HG03460 (cell line): ENCODE measurements at regions not wholly inside any gene's neighbourhood (a gene's known extent, or its start where the extent isn't known, plus 50 kb on each side); places are given as distances from the start of the nearest gene placed in this dataset.
"Not testable (repeated sequence)": the region's sequence is repeated elsewhere in the genome, so short reads cannot be mapped to it uniquely, and the experiment has no call there.

Experiments
- ATAC-seq: cut with Tn5 transposase; IDR thresholded peaks from one replicate; pipeline ENCODE4 v1.9.1; 2021; ENCODE audit not compliant: unreplicated experiment

DNA sequence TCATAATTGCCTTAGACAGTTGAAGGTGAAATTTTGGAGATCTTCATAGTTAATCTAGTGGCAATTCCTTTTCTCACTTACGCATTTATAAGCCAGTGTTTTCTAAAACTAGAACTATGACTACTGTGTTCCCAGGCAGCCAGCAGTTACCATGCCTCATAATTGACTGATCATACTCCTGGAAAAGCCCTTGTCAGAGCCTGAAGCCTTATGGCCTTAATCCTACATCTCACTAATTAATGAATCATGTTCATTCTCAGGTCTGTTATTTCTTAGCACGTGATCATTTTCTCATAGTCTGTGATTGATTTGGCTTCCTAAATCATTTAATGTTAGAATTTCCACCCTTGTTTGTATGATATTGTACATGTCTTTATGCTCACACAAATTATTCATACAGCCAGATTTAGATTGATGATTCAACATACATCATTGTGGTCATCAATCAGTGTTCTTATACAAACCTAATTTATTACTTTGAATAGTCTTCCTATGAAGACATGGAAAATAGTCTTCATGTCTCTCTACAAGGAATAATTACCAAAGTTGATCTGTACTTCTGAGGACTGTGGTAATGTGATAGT lies 132.6 kb upstream of the ASCC3 start:
- ATAC-seq = no peak

DNA sequence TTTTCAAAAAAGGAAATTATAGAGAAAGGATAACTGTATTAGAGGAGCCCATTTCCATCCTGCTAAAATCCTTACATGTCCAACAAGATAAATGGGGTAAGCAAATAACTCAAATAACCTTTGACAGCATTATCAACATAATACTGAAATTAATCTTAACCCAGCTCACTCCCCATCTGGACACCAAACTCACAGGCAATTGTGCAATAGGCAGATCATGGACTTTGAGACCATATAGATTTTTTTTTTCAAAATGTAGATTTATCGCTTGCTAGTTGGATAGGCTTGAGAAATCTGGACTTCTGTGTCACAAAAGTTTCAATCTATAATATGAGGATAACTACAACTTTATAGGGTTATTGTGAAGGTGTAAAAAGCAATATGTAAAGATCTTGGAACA lies 134.4 kb upstream of the ASCC3 start:
- ATAC-seq = no peak

DNA sequence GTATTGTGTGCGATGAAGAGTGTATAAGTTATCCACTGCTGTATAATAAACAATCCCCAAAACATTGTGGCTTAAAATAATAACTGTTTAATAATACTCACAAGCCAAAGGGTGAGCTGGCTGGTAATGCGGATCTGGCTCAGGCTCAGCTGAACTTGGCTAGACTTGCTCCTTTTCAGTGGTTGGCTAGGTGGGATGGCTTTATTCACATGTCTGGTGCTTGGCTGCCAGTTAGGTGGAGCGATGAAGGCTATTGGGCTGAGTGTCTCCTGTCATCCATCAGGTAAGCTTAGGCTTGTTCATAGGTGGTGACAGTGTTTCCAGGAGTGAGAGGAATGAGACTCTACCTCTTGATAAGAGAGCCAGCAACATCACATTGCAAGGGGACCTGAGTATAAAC lies 135.0 kb upstream of the ASCC3 start:
- no peak for ATAC-seq

DNA sequence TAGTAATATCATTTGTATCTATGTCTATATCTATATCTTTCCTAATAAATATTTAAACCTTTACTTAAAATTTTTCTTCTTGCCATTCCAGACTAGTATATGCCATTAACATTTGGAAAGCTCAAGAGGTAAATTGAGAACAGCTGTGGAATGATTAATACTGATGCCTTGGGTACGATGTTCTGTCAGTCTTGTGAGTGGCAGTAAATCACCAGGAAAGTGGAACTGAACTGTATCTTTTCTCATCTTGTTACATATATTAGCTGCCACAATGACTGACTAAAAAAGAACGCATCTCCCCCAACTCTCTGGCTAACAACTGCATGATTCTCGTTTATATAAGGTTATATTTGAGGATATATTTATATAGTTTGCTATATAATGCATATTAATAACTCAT lies 137.0 kb upstream of the ASCC3 start:
- no peak for ATAC-seq

DNA sequence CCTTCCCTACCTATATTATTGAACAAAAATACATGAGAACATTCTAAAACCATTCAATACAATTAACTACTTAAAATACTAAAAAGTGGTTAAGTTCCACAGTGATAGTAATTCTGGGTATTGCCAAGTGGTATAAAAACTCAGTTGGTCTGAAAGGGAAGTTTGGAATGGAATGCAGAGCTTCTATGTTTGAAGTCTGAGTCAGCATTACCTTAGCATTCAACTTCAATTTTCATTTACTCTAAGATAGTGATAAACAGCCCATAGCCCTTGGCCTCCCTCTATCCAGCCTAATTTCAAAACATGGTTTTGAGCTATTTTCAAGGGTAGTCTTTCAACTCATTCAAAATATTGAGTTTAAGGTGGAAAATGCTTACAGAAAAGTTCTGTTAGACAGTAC lies 140.4 kb upstream of the ASCC3 start:
- no peak for ATAC-seq

DNA sequence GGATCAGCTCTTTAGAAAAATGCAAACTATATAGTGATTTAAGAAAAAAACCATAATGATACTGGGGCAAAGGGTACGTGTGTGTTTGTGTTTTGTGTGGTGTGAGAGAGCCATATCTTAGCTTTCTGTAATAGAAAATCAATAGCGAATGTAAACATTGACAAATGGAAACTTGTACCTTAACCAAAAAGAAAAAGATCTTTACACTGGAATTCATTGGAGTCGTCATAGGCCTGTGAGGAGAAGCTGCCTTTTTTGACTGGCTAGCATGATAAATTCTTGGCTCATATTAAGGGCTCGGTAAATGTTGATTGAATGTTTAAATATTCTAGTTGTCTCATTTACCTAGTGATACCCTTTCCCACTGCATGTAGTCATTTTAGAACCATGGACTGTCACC lies 161.8 kb upstream of the ASCC3 start:
- no peak for ATAC-seq

DNA sequence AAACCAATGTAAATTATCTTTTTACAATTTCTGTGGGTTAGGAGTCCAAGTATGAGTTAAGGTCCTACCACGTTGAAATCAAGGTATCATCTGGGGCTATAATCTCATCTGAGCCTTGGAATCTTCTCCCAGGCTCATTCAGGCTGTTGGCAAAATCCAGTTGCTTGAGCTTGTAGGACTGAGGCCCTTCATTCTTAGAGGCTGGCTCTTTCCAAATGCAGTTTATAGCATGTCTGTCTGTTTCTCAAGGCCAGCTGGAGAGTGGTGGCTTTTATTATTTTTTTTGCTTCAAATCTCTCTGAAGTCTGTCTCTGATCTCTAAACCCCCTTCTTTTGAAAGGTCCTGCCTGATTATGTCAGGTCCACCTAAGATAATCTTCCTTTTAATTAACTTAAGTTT lies 177.2 kb upstream of the ASCC3 start:
- no peak for ATAC-seq

DNA sequence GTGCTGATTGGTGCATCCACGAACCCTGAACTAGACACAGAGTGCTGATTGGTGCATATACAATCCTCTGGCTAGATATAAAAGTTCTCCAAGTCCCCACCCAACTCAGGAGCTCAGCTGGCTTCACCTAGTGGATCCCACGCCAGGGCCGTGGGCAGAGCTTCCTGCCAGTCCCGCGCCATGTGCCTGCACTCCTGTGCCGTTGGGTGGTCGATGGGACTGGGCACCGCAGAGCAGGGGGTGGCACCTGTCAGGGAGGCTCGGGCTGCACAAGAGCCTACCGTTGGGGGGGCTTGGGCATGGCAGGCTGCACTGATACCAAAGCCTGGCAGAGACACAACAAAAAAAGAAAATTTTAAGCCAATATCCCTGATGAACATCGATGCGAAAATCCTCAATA lies 185.4 kb upstream of the ASCC3 start:
- no peak for ATAC-seq

DNA sequence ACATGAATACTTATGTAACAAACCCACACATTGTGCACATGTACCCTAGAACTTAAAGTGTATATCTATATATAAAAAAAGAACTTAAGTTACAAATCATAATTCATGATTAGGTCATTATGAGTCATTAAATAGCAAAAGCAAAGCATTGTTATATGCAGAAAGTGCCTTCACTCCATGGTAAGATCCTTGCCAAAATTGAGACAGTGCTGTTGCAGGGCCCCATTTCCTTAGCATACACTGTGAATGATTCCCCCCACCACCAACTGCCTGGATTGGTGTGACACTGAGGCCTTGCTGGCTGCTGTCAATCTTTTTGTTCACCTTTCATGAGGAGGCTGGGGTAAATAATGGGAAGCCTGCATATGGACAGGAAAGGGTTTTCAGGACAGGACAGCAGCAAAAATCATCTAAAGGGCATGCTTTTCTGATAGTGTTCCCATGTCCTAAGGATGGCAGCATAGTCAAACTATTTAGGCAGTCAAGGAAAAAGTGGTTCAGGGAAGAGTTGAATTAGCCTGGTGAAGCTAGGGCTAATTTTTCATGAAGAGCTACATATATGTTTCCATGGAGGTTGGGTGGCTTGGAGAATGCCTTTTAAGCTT lies 188.2 kb upstream of the ASCC3 start:
- ATAC-seq = no peak

DNA sequence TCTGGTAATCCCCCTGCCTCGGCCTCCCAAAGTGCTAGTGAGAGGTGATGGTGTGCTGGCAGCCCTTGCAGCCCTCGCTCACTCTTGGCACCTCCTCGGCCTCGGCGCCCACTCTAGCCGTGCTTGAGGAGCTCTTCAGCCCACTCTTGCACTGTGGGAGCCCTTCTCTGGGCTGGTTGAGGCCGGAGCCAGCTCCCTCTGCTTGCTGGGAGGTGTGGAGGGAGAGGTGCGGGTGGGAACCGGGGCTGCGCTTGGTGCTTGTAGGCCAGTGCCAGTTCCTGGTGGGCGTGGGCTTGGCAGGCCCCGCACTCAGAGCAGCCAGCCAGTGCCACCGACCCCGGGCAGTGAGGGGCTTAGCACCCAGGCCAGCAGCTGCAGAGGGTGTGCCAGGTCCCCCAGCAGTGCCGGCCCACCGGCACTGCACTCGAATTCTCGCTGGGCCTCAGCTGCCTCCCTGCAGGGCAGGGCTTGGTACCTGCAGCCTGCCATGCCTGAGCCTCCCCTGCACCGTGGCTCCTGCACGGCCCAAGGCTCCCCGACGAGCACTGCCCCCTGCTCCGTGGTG lies 189.0 kb upstream of the ASCC3 start:
- ATAC-seq = no peak

DNA sequence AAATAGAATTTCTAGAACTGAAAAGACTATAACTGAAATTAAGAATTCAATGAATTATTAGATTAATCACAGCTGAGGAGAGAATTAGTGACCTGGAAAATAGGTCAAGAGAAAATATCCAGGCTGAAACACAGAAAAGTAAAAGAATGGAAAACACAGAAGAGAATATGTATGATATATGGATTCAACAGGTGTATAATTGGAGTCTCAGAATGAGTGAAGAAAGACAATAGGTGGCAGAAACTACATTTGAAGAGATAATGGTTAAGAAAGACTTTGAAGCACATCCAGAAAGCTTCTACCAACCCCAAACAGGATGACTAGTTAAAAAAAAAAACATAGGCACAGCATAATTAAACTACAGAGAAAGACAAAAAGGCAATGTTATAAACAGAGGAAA lies 196.2 kb upstream of the ASCC3 start:
- ATAC-seq = no peak

DNA sequence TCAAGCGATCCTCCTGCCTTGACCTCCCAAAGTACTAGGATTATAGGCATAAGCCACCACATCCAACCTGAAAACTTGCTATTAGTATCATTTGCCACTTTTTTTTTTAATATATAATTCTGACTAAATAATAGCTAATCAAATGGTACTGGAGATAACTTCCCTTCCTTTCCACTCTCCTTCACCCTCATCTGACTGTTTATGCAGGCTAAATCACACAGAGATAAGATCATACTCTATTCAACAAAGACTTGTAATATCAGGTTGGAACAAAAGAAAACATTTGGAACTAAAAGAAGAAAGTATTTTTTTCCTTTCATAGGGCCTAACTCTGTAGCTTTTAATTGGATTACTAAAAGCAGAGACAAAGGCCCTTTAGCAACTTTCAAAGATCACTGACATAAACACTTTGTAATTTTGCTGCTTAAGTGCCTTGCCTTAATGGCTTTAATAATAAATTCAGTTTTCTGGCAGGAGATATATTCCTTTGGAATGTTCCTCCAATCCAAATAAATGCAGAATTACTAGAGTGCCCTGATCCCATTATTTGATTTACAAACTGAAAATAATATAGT lies 198.7 kb upstream of the ASCC3 start:
- ATAC-seq = no peak

DNA sequence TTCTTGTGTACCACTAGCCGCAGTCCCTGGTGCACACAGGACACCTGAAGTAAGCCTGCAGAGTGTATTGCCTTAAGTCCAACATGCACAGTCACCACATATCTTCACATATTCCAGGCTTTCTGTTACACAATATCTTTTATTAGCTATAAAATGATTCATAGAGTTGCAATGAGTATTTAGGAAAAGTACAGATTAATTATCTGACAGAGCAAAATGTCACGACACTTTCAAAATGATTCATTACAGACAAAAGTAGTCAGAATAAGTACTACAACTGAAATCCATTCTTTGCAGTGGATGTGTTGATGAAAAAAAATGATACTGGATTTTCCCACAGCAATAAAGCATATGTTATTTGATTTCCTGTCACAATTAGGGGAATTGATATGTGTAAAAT lies 199.5 kb upstream of the ASCC3 start:
- ATAC-seq = no peak

DNA sequence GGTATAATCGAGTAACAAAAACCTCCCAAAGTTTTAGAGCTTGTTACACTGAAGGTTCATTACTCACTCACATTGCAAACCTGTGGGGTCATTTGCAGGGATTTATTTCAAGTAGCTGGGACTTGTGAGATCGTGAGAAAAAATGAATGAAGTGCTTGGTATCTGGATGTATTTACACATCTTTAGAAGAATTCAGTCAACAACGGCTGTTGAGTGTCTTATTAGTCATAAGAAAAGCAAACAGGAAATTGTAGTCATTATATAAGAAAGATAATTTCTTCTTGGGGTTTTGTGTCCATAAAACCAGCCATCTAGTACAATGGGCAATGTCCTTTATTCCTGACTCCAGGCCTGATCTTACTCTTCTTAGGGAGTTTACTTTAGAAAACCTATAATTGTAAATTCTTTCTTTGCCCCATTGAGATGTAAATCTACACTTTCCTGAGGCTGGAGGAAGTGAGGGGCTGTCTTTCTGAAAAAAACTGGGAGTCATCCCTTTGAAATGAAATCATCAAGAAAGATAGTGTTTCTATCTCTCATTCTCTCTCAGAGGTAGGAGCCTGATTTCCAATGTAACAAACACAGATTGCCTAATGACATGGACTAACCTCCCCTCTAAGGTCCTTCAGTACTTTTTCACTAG lies 202.5 kb upstream of the ASCC3 start:
- ATAC-seq = no peak

DNA sequence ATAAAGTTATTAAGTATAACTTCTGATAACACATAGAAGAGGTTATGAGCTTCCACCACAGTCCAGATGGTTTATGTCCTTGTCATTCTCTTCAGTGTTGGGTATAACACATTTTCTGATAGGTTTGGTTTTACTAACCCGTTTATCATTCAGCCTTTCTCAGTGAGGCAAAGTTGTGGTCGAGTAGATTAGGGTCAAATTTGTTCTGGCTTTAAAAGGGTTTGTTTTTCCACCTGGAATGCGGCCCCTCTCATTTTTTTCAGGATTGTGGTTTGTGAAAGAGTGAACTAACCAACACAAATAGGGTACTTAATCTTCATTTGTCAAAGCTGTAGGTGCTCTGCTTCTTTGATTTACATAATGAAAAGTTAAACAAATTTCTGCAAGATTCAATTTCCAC lies 204.2 kb upstream of the ASCC3 start:
- ATAC-seq = no peak

DNA sequence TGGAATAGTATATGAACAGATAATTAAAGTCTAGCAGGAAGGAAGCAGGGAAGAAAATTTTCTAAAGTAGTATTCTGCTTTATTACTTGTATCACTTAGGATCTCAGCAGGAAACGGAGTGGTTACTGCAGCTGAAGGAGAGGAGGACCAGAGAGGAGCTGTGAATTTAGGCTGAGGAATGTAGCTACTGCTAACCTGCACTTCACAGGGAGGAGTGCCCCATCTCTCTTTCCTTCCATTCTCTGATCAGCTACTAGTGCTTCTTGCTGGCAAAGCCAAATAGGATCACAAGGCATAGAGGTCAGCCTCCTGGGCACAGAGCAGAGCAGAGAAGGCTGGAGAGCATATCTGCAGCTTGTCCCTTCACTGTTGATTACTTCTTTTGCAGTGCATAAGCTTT lies 205.3 kb upstream of the ASCC3 start:
- ATAC-seq = no peak

DNA sequence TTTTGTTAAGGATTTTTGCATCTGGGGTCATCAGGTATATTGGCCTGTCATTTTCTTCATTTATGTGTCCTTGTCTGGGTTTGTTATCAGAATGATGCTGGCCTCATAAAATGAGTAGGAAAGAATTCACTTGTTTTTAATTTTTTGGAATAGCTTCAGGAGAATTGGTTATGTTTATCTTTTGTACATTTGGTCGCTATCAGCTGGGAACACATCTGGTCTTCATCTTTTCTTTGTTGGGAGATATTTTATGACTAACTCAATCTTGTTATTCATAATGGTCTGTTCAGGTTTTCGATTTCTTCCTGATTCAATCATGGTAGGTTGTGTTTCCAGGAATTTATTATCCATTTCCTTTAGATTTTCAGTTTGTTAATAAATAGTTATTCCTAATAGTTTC lies 207.5 kb upstream of the ASCC3 start:
- no peak for ATAC-seq

DNA sequence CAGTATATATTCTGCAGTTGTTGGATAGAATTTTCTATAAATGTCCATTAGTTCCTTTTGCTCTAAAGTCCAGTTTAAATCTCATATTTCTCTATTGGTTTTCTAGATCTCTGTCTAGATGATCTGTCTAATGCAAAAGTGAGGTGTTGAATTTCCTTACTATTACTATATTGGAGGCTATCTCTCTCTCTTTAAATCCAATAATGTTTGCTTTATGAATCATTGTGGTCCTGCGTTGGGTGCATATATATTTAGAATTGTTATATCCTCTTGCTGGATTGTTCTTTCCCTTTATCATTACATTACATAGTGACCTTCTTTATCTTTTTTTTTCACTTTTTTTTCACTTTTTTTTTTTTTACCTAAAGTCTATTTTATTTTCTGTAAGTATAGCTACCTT lies 208.5 kb upstream of the ASCC3 start:
- ATAC-seq = no peak

DNA sequence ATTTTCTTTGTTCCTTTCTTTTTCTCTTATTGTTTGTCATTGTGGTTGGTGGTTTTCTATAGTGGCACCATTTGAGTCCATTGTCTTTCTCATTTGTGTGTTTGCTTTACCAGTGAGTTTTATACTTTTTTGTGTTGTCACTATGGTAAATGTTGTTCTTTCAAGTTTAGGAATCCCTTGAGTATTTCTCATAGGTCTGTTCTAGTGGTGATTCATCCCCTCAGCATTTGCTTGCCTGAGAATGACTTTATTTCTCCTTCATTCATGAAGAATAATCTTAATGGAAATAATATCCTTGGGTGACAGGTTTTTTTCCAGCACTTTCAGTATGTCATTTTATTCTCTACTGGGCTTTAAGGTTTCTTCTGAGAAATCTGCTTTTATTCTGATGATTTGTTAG lies 209.2 kb upstream of the ASCC3 start:
- no peak for ATAC-seq

DNA sequence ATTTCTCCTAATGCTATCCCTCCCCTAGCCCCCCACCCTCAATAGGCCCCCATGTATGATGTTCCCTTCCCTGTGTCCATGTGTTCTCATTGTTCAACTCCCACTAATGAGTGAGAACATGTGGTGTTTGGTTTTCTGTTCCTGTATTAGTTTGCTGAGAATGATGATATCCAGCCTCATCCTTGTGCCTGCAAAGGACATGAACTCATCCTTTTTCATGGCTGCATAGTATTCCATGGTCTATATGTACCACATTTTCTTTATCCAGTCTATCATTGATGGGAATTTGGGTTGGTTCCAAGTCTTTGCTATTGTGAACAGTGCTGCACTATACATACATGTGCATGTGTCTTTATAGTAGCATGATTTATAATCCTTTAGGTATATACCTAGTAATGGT lies 217.5 kb upstream of the ASCC3 start:
- not testable (repeated sequence) for ATAC-seq

DNA sequence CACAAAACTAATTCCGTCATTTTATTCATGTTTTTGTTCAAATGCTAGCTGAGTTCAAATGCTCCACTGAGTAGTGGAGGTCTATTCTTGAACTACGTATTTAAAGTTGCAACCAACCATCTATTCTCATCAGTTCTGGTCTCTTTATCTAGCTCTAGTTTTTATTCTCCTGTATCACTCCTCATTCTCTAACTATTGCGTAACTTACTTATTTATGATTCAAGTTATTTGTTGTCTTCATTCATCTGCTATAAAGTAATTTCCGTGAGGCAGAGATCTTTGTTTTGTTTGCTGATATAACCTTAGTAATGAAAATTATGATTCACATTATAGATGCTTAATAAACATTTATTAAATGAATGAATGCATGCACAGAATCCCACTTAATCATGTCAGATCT lies 221.6 kb upstream of the ASCC3 start:
- no peak for ATAC-seq

DNA sequence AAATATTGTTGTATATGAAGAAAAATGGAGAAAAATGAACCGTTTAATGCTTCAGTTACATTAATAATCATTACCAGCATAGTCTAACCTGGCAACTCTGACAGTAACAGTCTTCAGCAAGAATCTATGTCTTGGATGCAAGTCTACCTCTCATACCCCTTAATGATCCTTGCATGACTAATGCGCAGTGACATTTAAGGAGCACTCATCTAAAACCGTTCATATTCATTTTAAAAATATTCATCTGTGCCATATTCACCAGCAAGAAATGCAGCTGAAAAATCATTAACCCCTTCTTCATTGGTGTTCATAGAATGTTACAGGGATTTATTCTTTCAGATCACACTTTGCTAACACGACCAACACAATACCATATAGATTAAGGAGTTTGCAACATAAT lies 227.2 kb upstream of the ASCC3 start:
- ATAC-seq = no peak
